HG02970 (cell line): ENCODE measurements at regions not wholly inside any gene's neighbourhood (a gene's known extent, or its start where the extent isn't known, plus 50 kb on each side); places are given as distances from the start of the nearest gene placed in this dataset.

Source experiments
- ATAC-seq: cut with Tn5 transposase; IDR thresholded peaks from one replicate; pipeline ENCODE4 v1.9.1; 2021; ENCODE audit warnings: mild to moderate bottlenecking, moderate library complexity, moderate number of reproducible peaks; ENCODE audit not compliant: unreplicated experiment, low FRiP score

- ATAC-seq: no peak
These were observed 368.8 kb downstream of the ALG10 start for GRCh38 chr12:34390846-34391700.

DNA sequence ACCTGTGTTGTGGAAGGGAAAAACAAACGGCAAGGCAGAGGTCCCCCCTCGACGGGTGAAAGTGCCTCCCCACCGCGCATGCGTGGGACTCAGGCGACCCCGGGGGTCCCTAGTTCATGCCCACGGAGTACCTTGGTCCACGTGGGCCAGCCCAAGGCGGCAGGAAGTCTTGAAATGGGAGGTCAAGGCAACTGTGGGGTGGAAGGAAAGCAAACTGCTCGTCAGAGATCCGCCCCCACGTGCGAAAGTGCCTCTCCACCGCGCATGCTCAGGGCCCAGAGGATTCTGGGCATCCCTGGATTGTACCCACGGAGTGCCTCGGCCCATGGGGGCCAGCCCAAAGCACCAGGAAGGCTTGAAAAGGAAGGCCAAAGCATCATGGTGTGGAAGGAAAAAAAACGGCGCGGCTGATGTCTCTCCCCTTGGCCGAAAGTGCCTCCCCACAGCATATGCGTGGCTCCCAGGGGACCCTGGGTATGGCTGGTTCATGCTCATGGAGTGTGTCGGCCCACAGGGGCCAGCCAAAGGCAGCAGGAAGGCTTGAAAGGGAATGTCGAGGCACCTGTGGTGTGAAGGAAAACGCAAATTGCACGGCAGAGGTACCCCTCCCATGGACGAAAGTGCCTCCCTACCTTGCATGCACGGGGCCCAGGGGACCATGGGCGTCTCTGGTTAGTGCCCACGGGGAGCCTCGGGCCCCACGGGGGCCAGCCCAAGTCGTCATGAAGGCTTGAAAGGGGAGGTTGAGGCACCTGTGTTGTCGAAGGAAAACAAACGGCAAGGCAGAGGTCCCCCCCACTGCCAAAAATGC, 369.7 kb downstream of the ALG10 start:
- ATAC-seq: no peak

DNA sequence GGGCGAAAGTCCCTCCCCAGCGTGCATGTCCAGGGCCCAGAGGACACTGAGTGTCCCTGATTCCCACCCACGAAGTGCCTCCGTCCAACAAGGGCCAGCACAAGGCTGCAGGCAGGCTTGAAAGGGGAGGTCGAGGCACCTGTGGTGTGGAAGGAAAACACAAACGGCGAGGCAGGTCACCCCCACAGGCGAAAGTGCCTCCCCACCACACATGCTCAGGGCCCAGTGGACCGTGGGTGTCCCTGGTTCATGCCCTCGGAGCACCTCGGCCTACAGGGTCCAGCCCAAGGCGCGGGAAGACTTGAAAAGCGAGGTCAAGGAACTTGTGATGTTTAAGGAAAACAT, 370.4 kb downstream of the ALG10 start:
- no peak for ATAC-seq

DNA sequence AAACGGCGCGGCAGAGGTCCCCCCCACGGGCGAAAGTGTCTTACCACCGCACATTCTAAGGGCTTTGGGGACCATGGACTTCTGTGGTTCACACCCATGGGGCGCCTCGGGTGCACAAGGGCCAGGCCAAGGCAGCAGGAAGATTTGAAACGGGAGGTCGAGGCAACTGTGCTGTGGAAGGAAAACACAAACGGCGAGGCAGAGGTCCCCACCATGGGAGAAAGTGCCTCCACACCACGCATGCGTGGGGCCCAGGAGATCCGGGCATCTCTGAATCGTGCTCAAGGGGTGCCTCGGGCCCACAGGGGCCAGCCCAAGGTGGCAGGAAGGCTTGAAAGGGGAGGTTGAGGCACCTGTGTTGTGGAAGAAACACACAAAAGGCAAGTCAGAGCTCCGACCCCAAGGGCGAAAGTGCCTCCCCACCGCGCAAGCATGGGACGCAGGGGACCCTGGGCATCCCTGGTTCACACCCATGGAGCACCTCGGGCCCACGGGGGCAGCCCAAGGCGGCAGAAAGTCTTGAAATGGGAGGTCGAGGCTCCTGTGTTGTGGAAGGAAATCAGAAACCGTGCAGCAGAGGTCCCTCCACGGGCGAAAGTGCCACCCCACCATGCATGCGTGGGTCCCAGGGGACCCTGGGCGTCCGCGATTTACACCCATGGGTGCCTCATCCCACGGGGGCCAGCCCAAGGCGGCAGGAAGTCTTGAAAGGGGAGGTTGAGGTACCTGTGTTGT, 371.0 kb downstream of the ALG10 start:
- ATAC-seq: no peak

GRCh38 chr12:34393821-34394150, 371.5 kb downstream of the ALG10 start:
- no peak for ATAC-seq

GRCh38 chr12:34394211-34395055, 372.1 kb downstream of the ALG10 start:
- no peak for ATAC-seq

DNA sequence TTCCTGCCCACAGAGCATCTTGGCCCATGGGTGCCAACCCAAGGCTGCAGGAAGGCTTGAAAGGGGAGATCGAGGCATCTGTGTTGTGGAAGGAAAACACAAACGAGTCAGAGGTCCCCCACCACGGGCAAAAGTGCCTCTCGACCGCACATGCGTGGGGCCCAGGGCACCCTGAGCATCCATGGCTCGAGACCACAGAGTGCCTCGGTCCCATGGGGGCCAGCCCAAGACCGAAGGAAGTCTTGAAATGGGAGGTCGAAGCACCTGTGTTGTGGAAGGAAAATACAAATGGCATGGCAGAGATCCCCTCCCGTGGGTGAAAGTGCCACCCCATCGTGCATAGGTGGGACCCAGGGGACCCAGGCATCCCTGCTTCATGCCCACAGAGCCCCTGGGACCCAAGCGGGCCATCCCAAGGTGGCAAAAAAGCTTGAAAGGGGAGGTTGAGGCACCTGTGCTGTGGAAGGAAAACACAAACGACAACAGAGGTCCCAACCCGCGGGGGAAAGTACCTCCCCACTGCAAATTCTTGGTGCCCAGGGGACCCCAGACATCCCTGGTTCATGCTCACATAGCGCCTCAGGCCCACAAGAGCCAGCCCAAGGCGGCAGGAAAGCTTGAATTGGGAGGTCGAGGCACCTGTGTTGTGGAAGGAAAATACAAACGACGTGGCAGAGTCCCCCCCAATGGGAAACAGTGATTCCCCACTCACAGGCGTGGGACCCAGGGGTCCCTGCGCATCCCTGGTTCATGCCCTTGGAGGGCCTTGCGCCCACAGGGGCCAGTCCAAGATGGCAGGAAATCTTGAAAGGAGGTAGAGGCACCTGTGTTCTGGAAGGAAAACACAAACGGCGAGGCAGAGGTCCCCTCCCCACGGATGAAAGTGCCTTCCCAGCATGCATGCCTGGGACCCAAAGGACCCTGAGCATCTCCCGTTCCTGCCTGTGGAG, 373.0 kb downstream of the ALG10 start:
- ATAC-seq: no peak

GRCh38 chr12:34396006-34396860, 373.9 kb downstream of the ALG10 start:
- ATAC-seq: no peak

DNA sequence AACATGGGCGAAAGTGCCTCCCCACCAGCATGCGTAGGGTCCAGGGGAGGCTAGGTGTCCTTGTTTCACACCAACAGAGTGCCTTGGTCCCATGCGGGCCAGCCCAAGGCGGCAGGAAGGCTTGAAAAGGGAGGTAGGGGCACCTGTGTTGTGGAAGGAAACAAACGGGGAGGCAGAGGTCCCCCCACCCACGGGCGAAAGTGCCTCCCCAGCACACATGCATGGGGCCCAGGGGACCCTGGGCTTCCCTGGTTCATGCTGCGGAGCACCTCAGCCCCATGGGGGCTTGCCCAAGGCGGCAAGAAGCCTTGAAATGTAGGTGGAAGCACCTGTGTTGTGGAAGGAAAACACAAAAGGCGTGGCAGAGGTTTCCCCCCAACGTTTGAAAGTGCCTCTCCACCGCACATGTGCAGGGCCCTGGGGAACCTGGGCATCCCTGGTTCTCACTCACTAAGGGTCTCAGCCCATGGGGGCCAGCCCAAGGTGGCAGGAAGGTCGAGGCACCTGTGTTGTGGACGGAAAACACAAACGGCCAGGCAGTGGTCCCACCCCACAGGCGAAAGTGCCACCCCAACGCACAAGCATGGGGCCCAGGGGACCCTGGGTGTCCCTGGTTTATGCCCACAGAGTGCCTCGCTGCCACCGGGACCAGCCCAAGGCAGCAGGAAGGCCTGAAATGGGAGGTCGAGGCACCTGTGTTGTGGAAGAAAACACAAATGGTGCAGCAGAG, 374.7 kb downstream of the ALG10 start:
- ATAC-seq: no peak

GRCh38 chr12:34397591-34398365, 375.5 kb downstream of the ALG10 start:
- ATAC-seq: no peak

GRCh38 chr12:34398366-34398705, 376.0 kb downstream of the ALG10 start:
- no peak for ATAC-seq

- ATAC-seq: no peak
These were observed 376.7 kb downstream of the ALG10 start for GRCh38 chr12:34398706-34399630.

DNA sequence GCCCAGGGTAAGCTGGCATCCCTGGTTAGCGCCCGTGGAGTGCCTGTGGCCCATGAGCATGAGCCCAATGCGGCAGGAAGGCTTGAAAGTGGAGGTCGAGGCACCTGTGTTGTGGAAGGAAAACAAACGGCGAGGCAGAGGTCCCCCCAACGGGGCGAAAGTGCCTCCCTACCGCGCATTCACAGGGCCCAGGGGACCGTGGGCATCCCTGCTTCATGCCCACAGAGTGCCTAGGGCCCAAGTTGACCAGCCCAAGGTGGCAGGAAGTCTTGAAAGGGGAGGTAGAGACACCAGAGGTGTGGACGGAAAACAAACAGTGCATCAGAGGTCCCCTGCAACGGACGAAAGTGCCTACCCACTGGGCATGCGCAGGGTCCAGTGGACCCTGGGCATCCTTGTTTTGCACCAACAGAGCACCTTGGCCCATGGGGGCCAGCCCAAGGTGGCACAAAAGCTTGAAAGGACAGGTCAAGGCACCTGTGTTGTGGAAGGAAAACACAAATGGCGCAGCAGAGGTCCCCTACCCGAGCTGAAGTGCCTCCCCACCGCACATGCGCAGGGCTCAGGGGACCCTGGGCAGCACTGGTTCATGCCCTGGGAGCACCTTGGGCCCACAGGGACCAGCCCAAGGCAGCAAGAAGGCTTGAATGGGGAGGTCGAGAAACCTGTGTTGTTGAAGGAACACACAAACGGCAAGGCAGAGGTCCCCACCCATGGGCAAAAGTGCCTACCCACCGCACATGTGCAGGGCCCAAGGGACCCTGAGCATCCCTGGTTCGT, 377.5 kb downstream of the ALG10 start:
- no peak for ATAC-seq

DNA sequence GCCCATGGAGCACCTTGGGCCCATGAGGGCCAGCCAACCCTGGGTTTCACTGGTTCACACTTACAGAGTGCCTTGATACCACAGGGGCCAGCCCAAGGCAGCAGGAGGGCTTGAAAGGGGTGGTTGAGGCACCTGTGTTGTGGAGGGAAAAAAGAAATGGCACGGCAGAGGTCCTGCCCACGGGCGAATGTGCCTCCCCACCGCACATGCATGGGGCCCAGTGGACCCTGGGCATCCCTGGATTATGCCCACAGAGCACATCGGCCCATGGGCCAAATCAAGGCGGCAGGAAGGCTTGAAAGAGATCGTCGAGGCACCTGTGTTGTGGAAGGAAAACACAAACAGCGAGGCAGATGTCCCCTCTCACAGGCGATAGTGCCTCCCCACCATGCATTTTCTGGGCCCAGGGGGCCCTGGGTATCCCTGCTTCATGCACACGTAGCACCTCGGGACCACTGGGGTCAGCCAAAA, 378.1 kb downstream of the ALG10 start:
- no peak for ATAC-seq

- no peak for ATAC-seq
These were observed 378.8 kb downstream of the ALG10 start for GRCh38 chr12:34400986-34401658.
